MM.1S (cell line): ENCODE measurements at regions not wholly inside any gene's neighbourhood (a gene's known extent, or its start where the extent isn't known, plus 50 kb on each side); places are given as distances from the start of the nearest gene placed in this dataset.
"Not testable (repeated sequence)": the region's sequence is repeated elsewhere in the genome, so short reads cannot be mapped to it uniquely, and the experiment has no call there.

Source experiments
- DNase-seq: peaks from one replicate; pipeline ENCODE4 v3.0.0-alpha.2; 2015
- H2AFZ ChIP-seq: fragments of 300-600 bp; sonication (generic); 2 replicates; pipeline ENCODE4 v1.6.0; 2016; ENCODE audit warnings: antibody characterized with exemption, low read length
- H3F3A ChIP-seq: fragments of 300-600 bp; sonication (generic); 2 replicates; pipeline ENCODE4 v1.6.1; 2016; ENCODE audit warnings: mild to moderate bottlenecking, antibody characterized with exemption, low read length, moderate library complexity, mixed read lengths; ENCODE audit not compliant: insufficient read depth
- H3K27ac ChIP-seq: fragments of 300-600 bp; sonication (generic); 2 replicates; pipeline ENCODE4 v1.5.1; 2016; ENCODE audit warnings: mild to moderate bottlenecking, low read length
- H3K27me3 ChIP-seq: fragments of 300-600 bp; sonication (generic); replicated peaks from 2 replicates; pipeline ENCODE4 v1.6.0; 2016; ENCODE audit warnings: low read length; ENCODE audit not compliant: insufficient read depth
- H3K36me3 ChIP-seq: fragments of 300-600 bp; sonication (generic); replicated peaks from 2 replicates; pipeline ENCODE4 v1.6.1; 2016; ENCODE audit warnings: mild to moderate bottlenecking, low read length, mixed read lengths; ENCODE audit not compliant: insufficient read depth
- H3K4me1 ChIP-seq: fragments of 300-600 bp; sonication (generic); 2 replicates; pipeline ENCODE4 v1.6.1; 2016; ENCODE audit warnings: low read length, mixed read lengths
- H3K4me2 ChIP-seq: fragments of 300-600 bp; sonication (generic); 2 replicates; pipeline ENCODE4 v1.6.0; 2016; ENCODE audit warnings: low read depth, low read length
- H3K4me3 ChIP-seq: fragments of 300-600 bp; sonication (generic); 2 replicates; pipeline ENCODE4 v1.5.1; 2016; ENCODE audit warnings: low read length, mixed read lengths
- H3K79me2 ChIP-seq: fragments of 300-600 bp; sonication (generic); 2 replicates; pipeline ENCODE4 v1.6.1; 2016; ENCODE audit warnings: mixed run types, low read length, mixed read lengths
- H3K9ac ChIP-seq: fragments of 300-600 bp; sonication (generic); 2 replicates; pipeline ENCODE4 v1.6.1; 2016; ENCODE audit warnings: low read length, mixed read lengths
- H3K9me2 ChIP-seq: fragments of 300-600 bp; sonication (generic); replicated peaks from 2 replicates; pipeline ENCODE4 v1.6.1; 2016; ENCODE audit warnings: mild to moderate bottlenecking, low read length, mixed read lengths; ENCODE audit not compliant: insufficient read depth
- H3K9me3 ChIP-seq: fragments of 300-600 bp; sonication (generic); replicated peaks from 2 replicates; pipeline ENCODE4 v1.6.1; 2016; ENCODE audit warnings: mild to moderate bottlenecking, low read length, mixed read lengths; ENCODE audit not compliant: insufficient read depth
- H4K20me1 ChIP-seq: fragments of 300-600 bp; sonication (generic); 2 replicates; pipeline ENCODE4 v1.6.1; 2016; ENCODE audit warnings: mild to moderate bottlenecking, low read length, moderate library complexity, mixed read lengths; ENCODE audit not compliant: insufficient read depth
- CTCF ChIP-seq: fragments of 300-600 bp; sonication (generic); IDR thresholded peaks from 2 replicates; pipeline ENCODE4 v1.5.1; 2016; ENCODE audit warnings: antibody characterized with exemption, low read length, mixed read lengths
- EZH2 ChIP-seq: fragments of 300-600 bp; sonication (generic); optimal IDR thresholded peaks from 2 replicates; pipeline ENCODE3; 2017; ENCODE audit warnings: low read depth, mild to moderate bottlenecking, antibody characterized with exemption, low read length, mixed read lengths
- EZH2phosphoT487 ChIP-seq: fragments of 300-600 bp; sonication (generic); IDR thresholded peaks from 2 replicates; pipeline ENCODE4 v1.6.1; 2018; ENCODE audit warnings: antibody characterized with exemption, low read length

DNA sequence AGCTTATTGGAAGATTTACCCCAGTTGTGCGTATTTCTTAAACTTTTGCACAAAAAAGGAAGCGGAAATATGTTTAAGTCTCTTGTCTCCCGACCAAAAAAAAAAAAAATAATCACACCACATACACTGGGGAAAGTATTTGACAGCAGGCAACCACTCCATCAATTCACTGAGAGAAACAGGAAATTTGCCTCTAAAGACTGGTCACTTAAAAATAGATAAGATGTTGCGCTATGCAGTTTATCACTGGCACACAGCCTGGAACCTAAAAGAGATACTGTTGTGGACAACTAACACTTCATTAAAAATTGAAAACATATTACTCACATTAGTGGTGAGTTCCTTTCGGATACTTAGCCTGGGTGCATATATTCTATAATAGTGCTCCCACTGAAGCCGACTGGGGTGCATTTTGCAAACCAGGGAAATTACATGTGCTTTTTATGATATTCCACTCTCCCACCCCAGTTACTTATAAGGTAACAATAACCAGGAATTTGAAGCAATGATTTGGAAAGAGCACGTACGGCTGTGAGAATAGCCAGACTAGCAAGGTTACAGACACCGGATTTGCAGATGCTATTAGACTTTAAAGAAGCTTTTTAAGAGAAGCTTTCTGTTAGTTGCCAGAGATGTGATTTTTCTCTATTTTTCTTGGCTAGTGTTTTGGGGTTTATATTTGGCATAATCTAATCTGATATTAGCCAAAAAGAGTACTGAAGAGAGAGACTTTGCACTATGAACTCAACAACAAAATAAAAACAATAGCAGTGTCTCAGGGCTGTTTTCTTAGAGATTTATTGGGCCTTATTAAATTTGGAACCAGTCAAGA lies 311.5 kb downstream of the NOVA1 start:
- no peak for DNase-seq
- Histone ChIP-seq H3K9me2 (no peaks in the 10 kb centered on the region), H3F3A (no peaks in the 10 kb centered on the region), H3K27me3 (no peaks in the 10 kb centered on the region), H4K20me1 (no peaks in the 10 kb centered on the region), H3K4me3 (no peak overlapping the region), H2AFZ (no peak overlapping the region), H3K79me2 (no peaks in the 10 kb centered on the region), H3K4me1 (no peaks in the 10 kb centered on the region), H3K36me3 (no peaks in the 10 kb centered on the region), H3K4me2 (no peak overlapping the region), H3K9me3 (no peaks in the 10 kb centered on the region), H3K9ac (no peak overlapping the region), H3K27ac (no peak overlapping the region)
- TF ChIP-seq EZH2: no peak
- no peak for TF ChIP-seq EZH2phosphoT487
- TF ChIP-seq CTCF: no peak

DNA sequence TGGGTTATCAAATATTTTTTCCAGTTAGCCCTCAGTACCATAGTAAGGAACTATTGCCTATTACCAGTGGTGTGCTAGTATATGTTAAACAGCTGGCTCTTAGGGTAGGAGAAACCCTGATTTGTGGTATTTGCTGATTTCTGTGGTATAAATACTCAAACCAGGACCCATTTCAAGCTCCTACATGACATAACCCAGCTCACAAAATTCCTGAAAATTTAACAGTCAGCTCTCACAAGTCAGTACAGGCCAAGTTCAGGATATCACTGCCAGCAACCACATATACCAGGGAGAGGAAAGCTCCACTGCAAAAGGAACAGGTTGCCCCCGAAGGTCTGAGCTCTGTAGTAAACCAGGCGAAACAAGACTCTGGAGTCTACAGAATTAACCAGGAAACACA lies 315.3 kb downstream of the NOVA1 start:
- Histone ChIP-seq H3K36me3 (no peaks in the 10 kb centered on the region), H3K4me1 (no peaks in the 10 kb centered on the region), H3K9ac (no peak overlapping the region), H3K79me2 (no peaks in the 10 kb centered on the region), H3K9me2 (no peaks in the 10 kb centered on the region), H3K27ac (no peak overlapping the region), H3K9me3 (no peaks in the 10 kb centered on the region), H3K27me3 (no peaks in the 10 kb centered on the region), H3F3A (no peaks in the 10 kb centered on the region), H3K4me3 (no peak overlapping the region), H4K20me1 (no peaks in the 10 kb centered on the region), H2AFZ (no peak overlapping the region), H3K4me2 (no peak overlapping the region)
- no peak for TF ChIP-seq EZH2
- no peak for TF ChIP-seq CTCF
- TF ChIP-seq EZH2phosphoT487: no peak
- no peak for DNase-seq

- DNase-seq, H2AFZ ChIP-seq, H3K4me3 ChIP-seq, H3F3A ChIP-seq, H3K4me2 ChIP-seq, H3K9ac ChIP-seq, H3K9me2 ChIP-seq, H3K27ac ChIP-seq, H3K36me3 ChIP-seq, H4K20me1 ChIP-seq, H3K27me3 ChIP-seq, H3K4me1 ChIP-seq, H3K79me2 ChIP-seq, H3K9me3 ChIP-seq: not testable (repeated sequence)
These were observed 315.8 kb downstream of the NOVA1 start for GRCh38 chr14:26282011-26282410.

GRCh38 chr14:26281280-26281998 lies 316.4 kb downstream of the NOVA1 start:
- TF ChIP-seq EZH2 (no peak), EZH2phosphoT487 (no peak), CTCF (no peak)

More at GRCh38 chr14:26281280-26281998, 316.4 kb downstream of the NOVA1 start:
- Histone ChIP-seq H3K4me1 (no peaks in the 10 kb centered on the region), H3K9ac (no peak overlapping the region), H3K9me3 (no peaks in the 10 kb centered on the region), H3K4me2 (no peak overlapping the region), H3K79me2 (no peaks in the 10 kb centered on the region), H3K4me3 (no peak overlapping the region), H2AFZ (no peak overlapping the region), H3F3A (no peaks in the 10 kb centered on the region), H4K20me1 (no peaks in the 10 kb centered on the region), H3K36me3 (no peaks in the 10 kb centered on the region), H3K27ac (no peak overlapping the region), H3K9me2 (no peaks in the 10 kb centered on the region), H3K27me3 (no peaks in the 10 kb centered on the region)
- DNase-seq: no peak
